Renal pelvis (tissue), 1 donor: ENCODE measurements at regions not wholly inside any gene's neighbourhood (a gene's known extent, or its start where the extent isn't known, plus 50 kb on each side); places are given as distances from the start of the nearest gene placed in this dataset.
A peak's percentile ranks its signal among the peaks of the same experiment; 100 is the strongest.
"Not testable (repeated sequence)": the region's sequence is repeated elsewhere in the genome, so short reads cannot be mapped to it uniquely, and the experiment has no call there.

Source experiments
- DNase-seq: peaks from one replicate; pipeline ENCODE4 v3.0.0-alpha.2; 2013

GRCh38 chr21:28003627-28004026 is 989.0 kb downstream of the LTN1 start:
- DNase-seq: not testable (repeated sequence)

DNA sequence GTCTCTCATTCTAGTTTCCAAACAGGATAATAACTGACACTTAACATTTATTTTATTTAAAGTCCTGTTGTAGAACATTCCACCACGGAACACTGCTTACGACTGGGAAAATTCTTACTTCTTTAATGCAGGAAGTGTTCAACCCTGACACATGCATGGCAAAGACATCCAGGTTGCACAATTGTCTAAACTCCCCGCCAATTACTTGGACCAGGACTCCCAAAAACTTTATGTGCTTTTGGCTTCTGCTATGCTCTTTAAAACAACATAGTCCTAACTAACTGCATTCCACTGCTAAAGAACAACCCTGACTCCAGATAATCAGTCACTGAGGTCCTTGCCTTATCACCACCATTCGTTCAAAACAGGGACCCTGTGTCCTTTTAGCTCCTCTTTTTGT is 995.8 kb downstream of the LTN1 start:
- not testable (repeated sequence) for DNase-seq

DNA sequence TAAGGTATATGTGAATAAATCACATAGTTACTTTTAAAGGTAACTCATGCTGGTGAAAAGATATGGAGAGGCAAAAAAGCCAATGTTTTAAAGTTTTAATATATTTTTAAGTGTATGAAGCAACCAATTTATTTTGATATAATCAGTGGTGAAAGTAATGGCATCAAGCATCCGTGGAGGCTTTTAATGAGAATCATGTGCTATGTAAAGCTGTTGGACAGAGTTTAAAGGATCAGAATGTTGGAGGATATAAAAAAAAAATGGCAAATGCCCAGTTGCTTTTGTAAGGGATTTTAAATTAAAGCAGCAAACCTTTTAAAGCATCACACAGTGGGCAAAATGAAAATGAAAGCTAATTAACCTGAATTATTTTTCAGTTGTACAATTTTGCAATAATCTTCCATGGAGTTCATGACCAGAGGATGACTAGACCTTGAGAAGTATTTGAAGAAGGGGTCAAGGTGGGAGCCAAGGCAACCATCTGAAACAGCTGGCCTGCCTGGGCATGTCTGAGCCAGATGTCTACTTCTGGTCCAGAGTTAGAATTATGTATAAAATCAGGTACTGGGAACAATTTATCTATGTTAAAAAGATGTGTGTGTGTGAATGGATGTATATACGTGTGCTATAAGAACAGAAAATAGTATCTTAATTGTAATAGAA is 1007.9 kb downstream of the LTN1 start:
- DNase-seq: not testable (repeated sequence)

- DNase-seq: not testable (repeated sequence)
These were observed 1012.6 kb upstream of the ADAMTS5 start for GRCh38 chr21:27979446-27979845.

- no peak for DNase-seq
These were observed 1008.6 kb upstream of the ADAMTS5 start for GRCh38 chr21:27975514-27975913.

GRCh38 chr21:27974152-27974551 is 1007.3 kb upstream of the ADAMTS5 start:
- DNase-seq: not testable (repeated sequence)

- DNase-seq: not testable (repeated sequence)
These were observed 1001.4 kb upstream of the ADAMTS5 start for GRCh38 chr21:27968240-27968639.

DNA sequence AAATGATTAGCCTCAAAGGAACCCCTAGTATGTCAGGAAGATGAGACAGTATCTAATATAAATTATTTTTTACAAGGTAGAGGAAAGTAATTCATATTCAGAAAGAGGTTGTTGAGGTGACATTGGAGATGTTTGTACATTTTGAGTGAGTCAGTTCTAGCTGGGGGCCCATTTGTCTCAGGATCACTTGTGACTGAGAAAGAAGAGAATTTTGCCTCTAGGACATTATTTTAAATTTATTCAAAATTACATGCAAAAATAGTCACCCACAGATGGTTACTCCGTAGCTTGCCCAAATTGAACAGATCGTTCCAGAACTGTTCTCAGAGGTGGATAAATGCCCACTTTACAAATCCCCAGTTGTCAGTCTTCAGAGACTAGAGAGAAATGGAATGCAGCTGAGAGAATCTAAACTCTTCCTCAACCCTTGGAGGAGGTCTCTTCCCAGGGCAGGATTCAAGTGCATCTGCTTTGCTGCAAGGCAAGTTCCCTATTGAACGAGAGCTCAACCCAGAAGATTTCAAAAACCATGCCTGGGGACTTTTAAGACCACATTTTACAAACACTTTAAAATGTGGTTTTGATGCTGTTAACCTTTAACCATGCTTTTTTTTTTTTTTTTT is 987.8 kb upstream of the ADAMTS5 start:
- no peak for DNase-seq

DNA sequence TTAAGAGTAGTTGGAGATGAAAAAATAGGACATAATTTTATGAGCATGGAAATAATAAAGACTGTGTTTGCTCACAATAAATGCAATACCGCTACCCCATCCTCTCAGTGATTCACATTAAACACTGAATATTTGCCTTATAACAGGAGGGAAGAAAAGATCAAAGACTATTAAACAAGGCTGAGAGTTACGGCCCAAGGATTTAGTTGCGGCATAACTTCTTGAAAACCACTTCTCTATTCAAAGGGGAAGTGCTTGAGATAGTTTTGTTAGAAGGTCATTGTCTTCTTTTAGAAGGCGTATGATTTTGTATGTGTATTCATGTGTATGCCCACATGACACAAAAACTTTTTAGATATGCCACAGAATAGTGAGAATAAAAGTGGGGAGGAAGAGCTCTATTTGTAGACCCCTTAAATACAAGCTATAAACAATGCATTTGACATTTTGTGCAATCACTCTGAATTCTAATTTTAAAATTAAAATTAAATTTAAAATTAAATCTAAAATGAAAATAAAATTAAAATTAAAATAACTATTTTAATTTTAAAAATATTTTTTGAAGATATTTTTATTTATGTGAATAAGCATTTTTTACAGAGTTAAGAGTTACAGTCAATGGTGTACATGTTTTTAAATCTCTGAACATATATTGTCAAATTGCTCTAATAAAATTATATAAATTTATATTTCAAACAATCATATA is 986.6 kb upstream of the ADAMTS5 start:
- no peak for DNase-seq

DNA sequence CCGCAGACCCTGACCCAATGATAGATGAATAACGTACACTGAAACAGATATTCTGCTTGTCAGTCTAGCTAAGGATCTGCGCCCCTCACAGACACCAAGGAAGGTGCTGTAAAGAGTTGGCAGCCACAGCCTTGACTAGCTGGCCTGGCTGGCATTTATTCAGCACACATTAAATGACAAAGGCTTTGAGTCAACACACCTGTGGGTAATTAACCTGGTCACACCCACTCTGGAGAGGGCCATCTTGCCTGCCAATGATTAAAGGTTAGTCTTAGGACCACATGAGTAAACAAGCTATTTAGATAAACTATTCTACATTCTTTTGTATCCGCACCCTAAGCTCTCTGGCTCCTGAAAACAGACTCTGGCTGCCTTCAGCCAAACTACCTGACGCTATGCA is 982.2 kb upstream of the ADAMTS5 start:
- not testable (repeated sequence) for DNase-seq

GRCh38 chr21:27930108-27930767 is 963.4 kb upstream of the ADAMTS5 start:
- DNase-seq: not testable (repeated sequence)

DNA sequence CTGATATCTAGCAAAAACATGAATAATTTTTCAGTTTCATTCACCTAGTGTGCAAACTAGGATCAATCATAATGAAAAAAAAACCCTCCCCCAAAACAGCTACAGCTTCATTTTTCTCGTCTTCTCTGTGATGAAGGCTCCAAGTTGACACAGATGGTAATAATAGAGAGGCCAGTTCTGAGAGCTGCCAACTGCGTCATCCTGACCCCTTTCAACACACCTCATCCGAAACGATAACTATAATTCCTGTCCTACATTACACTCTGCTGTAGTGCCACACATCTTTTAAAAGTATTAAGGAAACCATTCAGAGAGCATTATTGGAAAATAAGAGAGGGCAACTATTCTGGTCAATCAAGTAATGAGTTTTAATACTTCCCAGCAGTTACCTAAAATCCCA is 962.3 kb upstream of the ADAMTS5 start:
- not testable (repeated sequence) for DNase-seq

DNA sequence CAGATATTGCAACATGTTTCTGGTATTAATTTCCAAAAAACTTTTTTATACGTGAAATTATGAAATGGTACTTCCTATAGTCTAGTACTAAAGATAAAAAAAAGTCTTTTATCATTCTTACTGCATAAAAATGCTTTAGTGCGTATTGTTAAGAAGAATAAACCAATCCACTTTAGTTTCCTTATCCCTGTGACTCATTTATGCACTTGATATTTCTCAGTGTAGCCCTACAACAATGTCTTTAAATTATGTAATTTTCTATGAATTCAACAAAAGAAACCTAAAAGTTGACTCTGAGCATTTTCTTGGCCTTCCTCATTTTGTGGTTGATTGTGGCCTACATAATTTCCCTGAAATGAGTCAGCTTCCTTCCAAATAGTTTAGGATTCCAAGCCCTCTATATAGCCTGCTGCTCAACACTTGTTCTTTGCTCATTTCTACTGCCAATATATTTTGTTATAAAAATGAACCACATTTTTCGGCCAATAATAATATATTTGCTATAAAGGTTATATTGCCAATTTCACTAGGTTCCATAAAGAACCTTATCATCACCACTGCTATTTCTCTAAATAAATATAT is 961.7 kb upstream of the ADAMTS5 start:
- DNase-seq: not testable (repeated sequence)

GRCh38 chr21:27921421-27921820 is 954.5 kb upstream of the ADAMTS5 start:
- DNase-seq: not testable (repeated sequence)

- not testable (repeated sequence) for DNase-seq
These were observed 951.1 kb upstream of the ADAMTS5 start for GRCh38 chr21:27917966-27918365.

DNA sequence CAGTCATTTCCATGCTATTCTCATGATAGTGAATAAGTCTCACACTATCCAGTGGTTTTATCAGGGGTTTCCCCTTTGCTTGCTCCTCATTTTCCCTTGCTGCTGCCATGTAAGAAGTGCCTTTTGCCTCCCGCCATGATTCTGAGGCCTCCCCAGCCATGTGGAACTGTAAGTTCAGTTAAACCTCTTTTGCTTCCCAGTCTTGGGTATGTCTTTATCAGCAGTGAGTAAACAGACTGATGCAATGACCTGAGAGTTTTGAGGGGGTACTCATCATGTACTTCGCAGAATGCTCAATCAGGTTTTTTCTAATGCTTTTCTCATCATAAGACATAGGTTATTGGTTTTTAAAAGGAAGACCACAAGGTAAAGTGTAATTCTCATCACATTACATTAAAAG is 949.4 kb upstream of the ADAMTS5 start:
- not testable (repeated sequence) for DNase-seq

- DNase-seq: not testable (repeated sequence)
These were observed 945.2 kb upstream of the ADAMTS5 start for GRCh38 chr21:27912133-27912532.

- DNase-seq: not testable (repeated sequence)
These were observed 942.6 kb upstream of the ADAMTS5 start for GRCh38 chr21:27909487-27909886.

- not testable (repeated sequence) for DNase-seq
These were observed 941.9 kb upstream of the ADAMTS5 start for GRCh38 chr21:27908816-27909215.

DNA sequence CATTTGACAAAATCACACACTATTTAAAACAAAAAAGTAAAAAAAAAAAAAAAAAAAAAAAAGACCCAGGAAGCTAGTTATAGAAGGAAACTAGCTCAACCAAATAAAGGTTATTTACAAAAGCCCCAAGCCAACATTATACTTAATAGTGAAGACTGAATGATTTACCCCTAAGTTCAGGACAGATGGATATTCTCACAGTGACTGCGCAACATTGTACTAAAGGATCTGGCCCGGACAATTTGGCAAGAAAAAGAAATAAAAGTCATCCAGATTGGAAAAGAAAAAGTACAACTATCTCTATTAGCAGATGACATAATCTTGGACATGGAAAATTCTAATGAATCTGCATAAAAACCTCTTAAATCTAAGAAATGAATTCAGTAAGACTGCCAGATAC is 936.0 kb upstream of the ADAMTS5 start:
- DNase-seq: peak; percentile 5

GRCh38 chr21:27893619-27894018 is 926.7 kb upstream of the ADAMTS5 start:
- not testable (repeated sequence) for DNase-seq

DNA sequence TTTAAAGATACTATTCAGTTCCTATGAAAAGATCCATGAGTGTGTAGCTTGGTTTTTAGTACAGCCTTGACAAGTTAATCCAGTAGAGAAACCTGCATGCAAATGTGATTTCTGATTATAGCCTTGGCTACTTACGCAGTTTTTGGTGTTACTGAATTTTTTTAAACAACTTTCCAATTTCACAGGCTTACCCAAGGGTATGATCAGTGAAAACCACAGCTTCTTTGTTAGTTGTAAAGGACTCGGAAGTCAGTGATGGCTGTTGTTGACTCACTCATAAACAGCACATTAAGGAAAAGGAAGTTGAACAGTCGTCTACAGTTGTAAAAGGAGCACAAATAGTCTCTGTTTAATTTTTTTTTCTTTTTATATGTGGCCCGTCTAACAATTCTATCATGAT is 924.6 kb upstream of the ADAMTS5 start:
- DNase-seq: not testable (repeated sequence)
